Heart left ventricle (tissue), 16 donors: ENCODE measurements at regions not wholly inside any gene's neighbourhood (a gene's known extent, or its start where the extent isn't known, plus 50 kb on each side); places are given as distances from the start of the nearest gene placed in this dataset.

Source experiments
- ATAC-seq, 4 donors: fragments of 200-7000 bp; cut with Tn5 transposase; one replicate each; pipeline ENCODE4 v1.9.1; 2020 to 2022; ENCODE audit warnings: moderate library complexity in 4 of 4, mild to moderate bottlenecking in 3 of 4, moderate number of reproducible peaks in 1 of 4
- DNase-seq, 5 donors: peaks; one replicate each; pipeline ENCODE4 v3.0.0-alpha.2; 2020
- H3K27ac ChIP-seq, 12 donors: fragments of 200-600 bp; sonication (generic) in 4 of 12; one replicate each; pipeline versions ENCODE4 v1.5.0 to v1.8.0; 2016 to 2022; ENCODE audit warnings: mild to moderate bottlenecking in 2 of 12
- H3K27me3 ChIP-seq, 9 donors: fragments of 200-600 bp; sonication (generic) in 2 of 9; one replicate each; pipeline versions ENCODE4 v1.5.1 to v1.8.0; 2016 to 2022; ENCODE audit warnings: mild to moderate bottlenecking in 3 of 9
- H3K36me3 ChIP-seq, 9 donors: fragments of 200-600 bp; sonication (generic) in 2 of 9; one replicate each; pipeline versions ENCODE4 v1.5.0 to v1.8.0; 2018 to 2022; ENCODE audit warnings: mild to moderate bottlenecking in 2 of 9
- H3K4me1 ChIP-seq, 12 donors: fragments of 200-600 bp; sonication (generic) in 4 of 12; one replicate each; pipeline versions ENCODE4 v1.5.0 to v1.8.0; 2016 to 2022; ENCODE audit warnings: mild to moderate bottlenecking in 3 of 12
- H3K4me3 ChIP-seq, 12 donors: fragments of 200-600 bp; sonication (generic) in 4 of 12; one replicate each; pipeline versions ENCODE4 v1.5.0 to v1.8.0; 2017 to 2022; ENCODE audit warnings: mild to moderate bottlenecking in 9 of 12, moderate library complexity in 4 of 12
- H3K9me3 ChIP-seq, 12 donors: fragments of 200-600 bp; sonication (generic) in 4 of 12; one replicate each; pipeline versions ENCODE4 v1.5.0 to v1.8.0; 2016 to 2022; ENCODE audit warnings: mild to moderate bottlenecking in 1 of 12
- CTCF ChIP-seq, 12 donors: fragments of 200-600 bp; sonication (generic) in 4 of 12; IDR thresholded peaks; one replicate each; pipeline versions ENCODE4 v1.5.0 to v1.8.0; 2018 to 2022; ENCODE audit warnings: antibody characterized with exemption in 12 of 12, mild to moderate bottlenecking in 5 of 12
- POLR2A ChIP-seq, 2 donors: fragments of 450-650 bp; IDR thresholded peaks; one replicate each; pipeline ENCODE4 v1.6.1; 2017; ENCODE audit warnings: antibody characterized with exemption in 2 of 2, mild to moderate bottlenecking in 2 of 2, moderate library complexity in 2 of 2
- WGBS, 4 donors: extraction: QIAGEN DNeasy Blood & Tissue Kit in 2 of 4; methylation state at CpG; one replicate each; pipeline versions ENCODE4 v1.1.5 to v1.1.7; 2013 to 2018; 5-methylcytosine and 5-hydroxymethylcytosine counted together
- intact Hi-C, 10 donors: fragments of 100-400 bp; cut with DNase I; formaldehyde crosslinking; loops; one replicate each; pipeline versions ENCODE4 v1.11.1 to v1.14.2; 2022
- donor health status: ischemic (EF 13 %, LVEDD 7.1; RV severe dilation, severe dysfunction).
- donor health status: healthy with polysubstance abuse.
- donor health status: DM: no; HTN: yes; CAD: no.
- donor health status: DM: no; HTN: no; CAD: no.
- donor health status: ischemic (EF 25% LVEDD 6.9; RV normal size, moderate dysfunction).
- donor health status: ischemic (EF 25% LVEDD 5.7; RV mildly dilated, moderate dysfunction).
- donor health status: healthy.
- donor health status: DM: yes; HTN: yes; CAD: no.
- donor health status: ischemic (EF 35%, LVEDD 5.7; RV mildly dilated, moderate dysfunction).
- donor health status: nonischemic (EF 11% LVEDD 7.7; RV severe dilation, severe dysfunction).
- donor health status: DM: yes; HTN: yes; CAD: no.
- donor health status: PGD.
- donor health status: ischemic (EF 29% LVEDD 5.4; RV normal size, mild dysfunction).
- donor health status: nonischemic (EF 23%, LVEDD 6.1; RV moderate dilation, normal function).

- Histone ChIP-seq H3K4me1 (peaks cover 0 to 35% (median 1%) of the 10 kb centered on the region in 12 donors), H3K36me3 (no peaks in the 10 kb centered on the region), H3K9me3 (no peaks in the 10 kb centered on the region), H3K27ac (no peak overlapping the region), H3K27me3 (no peaks in the 10 kb centered on the region), H3K4me3 (no peak overlapping the region)
- DNase-seq (no peak), ATAC-seq (no peak)
- 79 to 91% (median 85%) methylated on average over 2 of the region's 2 CpGs for WGBS, 4 donors
- TF ChIP-seq CTCF (IDR thresholded peaks at IDR 0.05) (no peak), POLR2A (IDR thresholded peaks at IDR 0.05) (no peak)
- intact Hi-C loops: loop anchor here in 4 of 10 donors (5.0 to 10.0 kb wide), 4 partner anchors 107 to 237 kb away; no protein-coding TSS in a partner anchor
These were observed 49.7 kb upstream of the FRMD4B start for GRCh38 chr3:69435274-69436265.
